ENCODE measurements at regions not wholly inside any gene's neighbourhood (a gene's known extent, or its start where the extent isn't known, plus 50 kb on each side); places are given as distances from the start of the nearest gene placed in this dataset.
"Not testable (repeated sequence)": the region's sequence is repeated elsewhere in the genome, so short reads cannot be mapped to it uniquely, and the experiment has no call there.

DNA sequence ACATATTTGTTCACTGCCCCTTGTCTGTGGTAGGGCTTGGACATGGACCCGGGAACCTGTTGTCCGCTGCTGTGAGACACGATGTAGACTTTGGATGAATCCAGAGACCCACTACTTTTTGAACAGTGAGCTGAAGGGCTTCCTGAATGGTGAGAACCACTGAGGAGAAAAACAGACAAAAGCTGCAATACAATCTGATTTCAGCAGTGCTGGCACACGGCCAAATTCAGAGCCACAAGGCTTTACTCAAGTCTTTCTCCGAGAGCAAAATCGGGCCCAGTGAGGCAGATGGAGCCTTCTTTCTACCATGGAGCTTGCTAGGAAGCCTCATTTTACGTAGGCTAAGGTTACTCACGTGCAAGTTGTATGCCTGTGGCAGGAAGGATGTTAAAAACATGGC, 197.6 kb downstream of the SIPA1L2 start:
- intact Hi-C loops (cut with micrococcal nuclease) = loop anchor here (10.0 kb wide), 1 partner anchor 192 kb away; no protein-coding TSS in a partner anchor

DNA sequence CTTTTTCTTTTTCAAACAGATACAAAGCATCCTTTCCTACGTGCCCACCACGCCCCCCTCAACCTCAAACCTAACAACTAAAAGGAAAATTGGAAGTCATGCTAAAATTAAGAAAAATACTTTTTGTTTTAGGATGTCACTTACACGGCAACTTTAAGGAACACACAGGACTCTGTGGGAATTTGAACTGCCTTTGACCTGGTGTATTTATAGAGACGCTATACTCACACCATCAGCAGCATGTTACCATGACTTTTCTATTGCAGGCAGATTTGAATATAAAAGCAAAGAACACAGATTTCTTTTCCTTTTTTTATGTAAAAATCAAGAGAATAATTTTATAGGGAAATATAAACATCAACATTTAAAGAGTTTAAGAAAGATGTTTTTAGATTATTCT, 198.2 kb downstream of the SIPA1L2 start:
- peak; percentile 61 for ATAC-seq
- intact Hi-C loops (cut with micrococcal nuclease) = loop anchor here (10.0 kb wide), 1 partner anchor 193 kb away; no protein-coding TSS in a partner anchor
- no peak for DNase-seq

More for the DNA sequence above, 197.6 kb downstream of the SIPA1L2 start:
- no peak for ATAC-seq
- DNase-seq = peak; percentile 58

GRCh38 chr1:232431326-232431725, 198.6 kb downstream of the SIPA1L2 start:
- intact Hi-C loops (cut with micrococcal nuclease) = loop anchor here (10.0 kb wide), 1 partner anchor 193 kb away; no protein-coding TSS in a partner anchor
- peak; percentile 16 for ATAC-seq
- no peak for DNase-seq

GRCh38 chr1:232430467-232430866, 199.5 kb downstream of the SIPA1L2 start:
- ATAC-seq (peak; percentile 10), DNase-seq (no peak)
- intact Hi-C loops (cut with micrococcal nuclease) = loop anchor here (10.0 kb wide), 1 partner anchor 194 kb away; no protein-coding TSS in a partner anchor

DNA sequence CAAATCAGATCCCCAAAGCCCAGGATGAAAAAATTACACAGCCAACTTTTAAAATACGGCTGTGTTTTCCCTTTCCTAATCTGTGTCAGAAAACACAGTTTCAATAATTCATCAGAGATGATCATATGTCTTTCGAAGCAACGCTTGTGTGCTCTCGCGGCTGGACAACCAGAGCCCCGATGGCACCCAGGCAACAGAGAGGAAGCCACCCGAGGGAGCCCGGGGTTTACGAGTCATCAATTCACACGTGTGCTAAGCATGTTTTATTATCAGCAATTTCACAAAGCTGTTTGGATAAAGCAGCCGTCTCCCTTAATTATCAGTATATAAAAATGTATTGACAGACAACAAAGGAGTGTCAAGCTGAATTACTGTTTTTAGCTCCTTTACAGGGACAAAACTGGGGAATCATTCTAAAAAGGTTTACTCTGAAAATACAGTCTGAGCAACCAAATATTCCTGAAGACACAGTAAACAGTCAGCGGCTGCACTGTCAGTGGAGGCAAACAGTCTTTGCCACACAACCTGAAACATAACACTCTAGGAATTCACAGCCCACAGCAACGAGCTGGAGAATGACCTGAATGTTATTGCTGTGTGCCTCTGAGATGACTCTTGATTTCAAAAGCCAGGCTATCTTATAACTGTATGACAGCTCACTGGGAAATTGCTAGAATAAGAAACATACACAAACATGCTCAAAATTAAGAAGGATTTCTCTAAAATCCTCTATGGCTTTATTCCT, 201.0 kb downstream of the SIPA1L2 start:
- ATAC-seq = peak; percentile 51
- intact Hi-C loops (cut with micrococcal nuclease) = no loop called here
- no peak for DNase-seq

GRCh38 chr1:232428036-232428645, 201.8 kb downstream of the SIPA1L2 start:
- intact Hi-C loops (cut with micrococcal nuclease) = no loop called here
- DNase-seq = no peak
- ATAC-seq = peak; percentile 27

- DNase-seq (no peak), ATAC-seq (no peak)
- intact Hi-C loops (cut with micrococcal nuclease) = no loop called here
Measured at GRCh38 chr1:232426801-232427200, 203.1 kb downstream of the SIPA1L2 start.

DNA sequence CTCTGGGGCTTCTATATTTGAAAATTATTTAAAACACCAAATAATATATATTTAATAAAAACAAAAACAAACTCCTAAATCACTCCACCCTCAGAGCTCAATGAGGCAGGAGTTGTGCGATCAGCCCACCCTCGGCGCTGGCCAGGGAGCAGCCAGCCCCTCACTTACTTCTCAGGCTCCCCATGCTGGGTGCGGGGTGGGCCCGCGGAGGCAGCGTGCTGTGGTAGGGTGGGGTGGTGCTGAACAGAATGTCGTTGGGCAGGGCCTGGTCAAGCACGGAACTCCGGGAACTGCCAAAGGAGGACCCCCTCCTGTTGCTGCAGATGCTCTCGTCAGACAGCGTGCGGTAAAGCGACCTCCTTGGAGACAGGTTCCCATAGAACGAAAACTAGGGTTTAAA, 204.5 kb downstream of the SIPA1L2 start:
- intact Hi-C loops (cut with micrococcal nuclease) = no loop called here
- DNase-seq = no peak
- ATAC-seq = no peak

DNA sequence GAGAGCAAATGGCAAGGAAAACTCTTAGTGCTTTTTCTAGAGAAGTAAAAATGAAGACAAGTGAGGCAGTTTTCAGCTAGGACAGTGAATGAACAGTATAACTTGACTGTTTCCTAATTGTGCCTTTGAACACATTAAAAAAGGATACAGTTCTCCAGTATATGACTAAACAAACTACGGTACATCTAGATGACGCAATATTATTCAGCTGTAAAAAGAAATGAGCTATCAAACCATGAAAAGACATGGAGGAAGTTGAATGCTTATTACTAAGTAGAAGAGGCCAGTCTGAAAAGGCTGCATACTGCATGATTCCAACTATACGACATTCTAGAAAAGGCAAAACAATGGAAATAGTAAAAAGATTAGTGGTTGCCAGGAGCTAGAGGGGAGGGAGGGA, 206.3 kb downstream of the SIPA1L2 start:
- no peak for DNase-seq
- intact Hi-C loops (cut with micrococcal nuclease) = no loop called here
- ATAC-seq = no peak

DNA sequence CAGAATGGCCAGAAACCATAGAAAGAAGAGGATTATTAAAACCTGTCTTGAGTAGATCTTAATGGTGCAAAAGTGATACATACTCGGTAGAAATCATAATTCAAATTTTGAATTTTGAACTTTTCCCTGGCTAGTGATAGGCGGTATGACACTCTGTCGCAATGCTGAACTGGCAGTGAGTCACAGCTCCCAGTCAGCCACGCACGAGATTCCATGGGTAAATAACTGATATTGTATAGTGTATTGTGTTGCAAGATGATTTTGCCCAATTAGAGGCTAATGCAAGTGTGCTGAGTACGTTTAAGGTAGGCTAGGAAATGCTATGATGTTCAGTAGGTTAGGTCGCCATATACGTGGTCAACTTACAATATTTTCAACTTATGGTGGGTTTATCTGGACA, 207.0 kb downstream of the SIPA1L2 start:
- DNase-seq = no peak
- intact Hi-C loops (cut with micrococcal nuclease) = no loop called here

GRCh38 chr1:232422098-232422497, 207.8 kb downstream of the SIPA1L2 start:
- DNase-seq (no peak), ATAC-seq (no peak)
- intact Hi-C loops (cut with micrococcal nuclease) = no loop called here

More for the DNA sequence above, 207.0 kb downstream of the SIPA1L2 start:
- ATAC-seq = no peak

DNA sequence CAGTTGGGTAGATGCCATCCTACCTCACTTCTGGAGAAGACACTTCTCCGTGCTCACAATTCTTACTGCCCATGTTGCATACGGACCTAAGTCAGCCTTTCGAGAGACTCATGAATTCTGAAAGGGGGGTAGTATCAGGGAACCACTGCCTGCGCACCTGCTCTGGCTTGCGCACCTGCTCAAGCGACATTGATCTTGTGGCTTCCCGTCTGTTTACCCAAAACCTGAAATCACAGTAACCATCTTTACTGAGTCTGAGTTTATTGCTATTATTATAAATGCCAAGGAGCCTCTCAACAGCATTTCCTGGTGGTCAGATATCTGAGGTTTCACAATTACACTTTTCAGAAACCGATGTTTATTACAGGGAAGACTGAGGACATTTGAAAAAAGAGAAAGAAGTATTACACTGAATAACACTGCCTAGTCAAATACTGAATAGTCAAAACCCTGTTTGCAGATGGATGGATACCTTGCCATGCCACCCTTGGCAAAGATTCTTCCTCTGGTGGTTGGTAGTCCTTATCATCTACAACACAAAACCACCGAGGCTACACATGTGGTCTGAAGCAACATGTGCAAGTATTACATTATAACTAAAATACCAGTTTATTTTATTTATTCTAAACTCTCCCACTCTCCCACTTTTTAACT, 208.7 kb downstream of the SIPA1L2 start:
- intact Hi-C loops (cut with micrococcal nuclease) = no loop called here
- ATAC-seq (no peak), DNase-seq (no peak)

GRCh38 chr1:232417636-232418248, 212.2 kb downstream of the SIPA1L2 start:
- ATAC-seq (no peak), DNase-seq (no peak)
- intact Hi-C loops (cut with micrococcal nuclease) = no loop called here

- ATAC-seq = no peak
- DNase-seq = no peak
- intact Hi-C loops (cut with micrococcal nuclease) = no loop called here
Measured at GRCh38 chr1:232416026-232416568, 213.8 kb downstream of the SIPA1L2 start.

DNA sequence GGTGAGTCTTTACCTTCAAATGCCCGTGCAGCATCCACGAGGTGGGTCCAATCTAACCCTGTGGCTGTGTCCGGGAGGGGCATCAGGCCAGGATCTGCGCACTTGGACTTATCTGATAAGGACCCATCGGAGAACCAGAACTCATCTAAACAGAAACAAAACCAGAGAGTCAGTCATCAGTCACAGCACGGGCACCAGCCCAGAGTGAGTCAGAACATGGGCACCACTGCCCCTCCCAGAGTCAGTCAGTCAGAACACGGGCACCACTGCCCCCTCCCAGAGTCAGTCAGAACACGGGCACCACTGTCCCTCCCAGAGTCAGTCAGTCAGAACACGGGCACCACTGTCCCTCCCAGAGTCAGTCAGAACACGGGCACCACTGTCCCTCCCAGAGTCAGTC, 214.5 kb downstream of the SIPA1L2 start:
- intact Hi-C loops (cut with micrococcal nuclease); ATAC-seq; DNase-seq: not testable (repeated sequence)

DNA sequence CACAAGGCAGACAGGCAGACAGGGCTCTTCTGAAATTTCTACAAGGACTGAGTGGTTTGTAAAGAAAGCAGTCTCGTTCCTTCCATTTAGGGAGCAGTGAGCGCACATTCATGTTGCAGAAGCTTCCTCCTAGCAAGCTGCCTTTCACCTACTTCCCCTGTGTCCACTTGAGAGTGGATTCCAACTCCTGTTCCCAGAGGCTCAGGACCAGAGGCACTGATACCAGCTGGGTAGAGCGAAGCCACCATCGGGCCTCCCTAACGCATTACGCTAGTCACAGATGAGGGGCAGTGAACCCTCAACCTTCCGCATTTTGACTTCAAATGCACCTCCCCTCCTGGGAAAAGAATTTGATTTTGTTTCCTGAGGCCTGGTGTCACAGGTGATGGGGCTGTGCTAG, 215.8 kb downstream of the SIPA1L2 start:
- peak; percentile 65 for ATAC-seq
- no peak for DNase-seq
- intact Hi-C loops (cut with micrococcal nuclease) = no loop called here

GRCh38 chr1:232413674-232414073, 216.3 kb downstream of the SIPA1L2 start:
- peak; percentile 11 for ATAC-seq

GRCh38 chr1:232409584-232409983, 220.3 kb downstream of the SIPA1L2 start:
- intact Hi-C loops (cut with micrococcal nuclease) = no loop called here
- DNase-seq (no peak), ATAC-seq (no peak)

More at GRCh38 chr1:232413674-232414073, 216.3 kb downstream of the SIPA1L2 start:
- intact Hi-C loops (cut with micrococcal nuclease) = no loop called here
- no peak for DNase-seq

DNA sequence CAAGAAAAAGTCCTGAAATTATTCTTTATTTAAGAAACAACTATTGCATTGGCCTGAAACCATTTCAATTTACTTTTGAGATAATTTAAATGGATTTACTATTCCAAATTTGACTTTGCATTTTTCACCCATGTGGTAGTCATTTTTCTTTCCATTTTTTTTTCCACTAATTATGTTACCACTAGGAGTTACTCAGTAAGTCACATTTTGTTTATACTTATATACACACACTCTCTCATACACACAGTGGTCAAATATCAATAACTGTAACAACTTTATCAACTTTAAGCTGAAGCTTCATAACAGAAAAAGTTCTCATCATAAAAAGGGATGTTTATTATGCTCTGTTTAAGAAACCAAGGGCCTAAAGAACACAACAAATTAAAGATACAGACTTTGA, 222.8 kb downstream of the SIPA1L2 start:
- ATAC-seq (no peak), DNase-seq (no peak)
- intact Hi-C loops (cut with micrococcal nuclease) = no loop called here

Measured in left ventricle myocardium superior (tissue), 1 donor.